Right lung (tissue), 2 donors: ENCODE measurements at regions not wholly inside any gene's neighbourhood (a gene's known extent, or its start where the extent isn't known, plus 50 kb on each side); places are given as distances from the start of the nearest gene placed in this dataset.
"Not testable (repeated sequence)": the region's sequence is repeated elsewhere in the genome, so short reads cannot be mapped to it uniquely, and the experiment has no call there.

Source experiments
- DNase-seq, 2 donors: peaks; one replicate each; pipeline ENCODE4 v3.0.0-alpha.2; 2013

DNA sequence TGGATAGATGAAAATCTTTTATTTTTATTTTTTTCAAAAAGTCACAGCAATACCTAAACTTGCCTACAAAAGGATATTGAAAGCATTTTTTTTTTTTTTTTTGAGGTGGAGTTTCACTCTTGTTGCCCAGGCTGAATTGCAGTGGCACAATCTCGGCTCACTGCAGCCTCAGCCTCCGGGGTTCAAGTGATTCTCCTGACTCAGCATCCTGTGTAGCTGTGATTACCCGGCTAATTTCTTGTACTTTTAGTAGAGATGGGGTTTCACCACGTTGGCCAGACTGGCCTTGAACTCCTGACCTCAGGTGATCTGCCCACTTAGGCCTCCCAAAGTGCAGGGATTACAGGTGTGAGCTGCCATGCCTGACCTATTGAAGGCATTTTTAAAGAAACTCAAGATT is 69.1 kb upstream of the DGKB start:
- DNase-seq = not testable (repeated sequence)

DNA sequence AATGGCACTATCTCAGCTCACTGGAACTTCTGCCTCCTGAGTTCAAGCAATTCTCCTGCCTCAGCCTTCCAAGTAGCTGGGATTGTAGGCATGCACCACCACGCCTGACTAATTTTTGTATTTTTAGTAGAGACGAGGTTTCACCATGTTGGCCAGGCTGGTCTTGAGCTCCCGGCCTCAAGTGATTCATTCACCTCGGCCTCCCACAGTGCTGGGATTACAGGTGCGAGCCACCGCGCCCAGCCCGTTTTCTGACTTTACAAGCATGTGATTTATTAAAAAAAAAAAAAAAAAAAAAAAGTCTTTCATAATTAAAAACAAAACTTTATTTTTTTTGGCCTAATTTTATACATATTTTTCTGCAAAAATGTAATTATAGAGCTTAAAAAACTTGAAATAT is 64.8 kb upstream of the DGKB start:
- DNase-seq = not testable (repeated sequence)

DNA sequence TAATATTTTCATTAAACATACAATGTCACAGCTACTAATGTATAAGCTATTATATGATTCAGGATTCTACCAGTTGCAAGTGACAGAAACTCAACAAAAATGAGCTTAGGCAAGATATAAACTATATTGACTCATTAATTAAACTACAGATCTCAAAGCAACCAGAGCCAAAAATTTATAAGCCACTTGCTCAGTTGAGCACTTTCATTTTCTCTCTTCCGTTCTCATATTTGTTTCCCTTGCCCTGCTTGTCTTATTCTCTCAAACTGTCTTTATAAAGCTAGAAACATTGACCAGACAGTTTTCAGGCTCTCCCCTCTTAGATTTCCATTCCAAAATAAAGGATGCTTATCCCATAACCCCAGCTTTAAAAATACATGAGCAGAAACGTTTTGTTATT is 60.2 kb upstream of the DGKB start:
- no peak for DNase-seq

DNA sequence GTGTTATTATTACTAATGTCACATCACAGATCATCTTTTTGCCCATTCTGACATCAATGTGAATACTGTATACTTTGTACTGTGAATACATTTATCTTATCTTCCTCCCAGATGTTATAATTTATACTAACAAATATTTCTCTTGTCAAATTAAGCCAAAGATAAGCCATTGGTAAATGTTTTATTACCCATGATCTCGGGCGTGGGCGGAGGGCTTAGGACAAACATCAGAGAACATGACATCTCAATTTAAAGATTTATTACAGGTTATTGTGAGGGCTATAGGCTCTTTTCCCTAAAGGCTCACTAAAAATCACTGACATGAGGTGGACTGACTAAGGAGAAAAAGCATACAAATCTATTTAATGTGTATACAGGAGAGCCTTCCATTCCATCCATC is 58.2 kb upstream of the DGKB start:
- no peak for DNase-seq

DNA sequence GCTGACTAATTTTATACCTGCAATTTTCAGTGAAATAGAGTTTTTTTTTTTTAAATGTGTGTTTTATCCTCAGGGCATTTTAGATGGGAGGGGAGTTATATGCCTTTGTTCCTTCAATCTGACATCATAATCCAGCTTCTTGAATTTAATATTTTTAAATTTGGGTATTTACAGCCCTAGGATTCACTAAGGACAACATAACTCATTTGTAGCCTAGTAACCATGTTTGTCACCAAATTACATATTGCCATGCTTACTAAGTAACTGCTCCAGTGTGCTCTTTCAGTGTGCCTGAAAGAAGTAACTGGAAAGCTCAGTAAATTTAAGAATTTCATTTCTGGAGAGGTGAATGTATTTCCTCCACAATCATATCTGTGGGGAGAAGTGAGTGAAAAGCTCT is 56.8 kb upstream of the DGKB start:
- DNase-seq = no peak

DNA sequence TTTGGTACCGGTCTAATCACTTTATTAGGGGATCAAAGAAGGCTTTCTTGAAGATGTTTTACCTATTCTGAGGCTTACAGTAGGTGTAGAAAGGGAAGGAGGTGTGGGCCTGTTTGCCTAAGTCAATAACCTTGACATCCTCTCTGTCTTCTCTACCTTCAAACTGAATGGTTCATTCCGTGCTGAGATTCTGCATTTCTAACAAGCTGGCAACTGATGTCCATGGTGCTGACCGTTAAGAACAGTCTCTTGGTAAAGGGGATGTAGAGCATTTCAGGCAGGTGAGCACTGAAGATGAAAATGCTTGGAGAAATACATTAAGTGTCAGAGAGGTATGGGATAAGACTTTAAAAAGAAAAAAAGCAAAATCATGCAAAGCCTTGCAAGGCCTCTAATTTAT is 51.5 kb upstream of the DGKB start:
- no peak for DNase-seq
